Fibroblast of skin of back (primary cell): ENCODE measurements at regions not wholly inside any gene's neighbourhood (a gene's known extent, or its start where the extent isn't known, plus 50 kb on each side); places are given as distances from the start of the nearest gene placed in this dataset.

ENCODE experiments used
- DNase-seq: peaks from one replicate; pipeline ENCODE4 v3.0.0-alpha.2; 2013

DNA sequence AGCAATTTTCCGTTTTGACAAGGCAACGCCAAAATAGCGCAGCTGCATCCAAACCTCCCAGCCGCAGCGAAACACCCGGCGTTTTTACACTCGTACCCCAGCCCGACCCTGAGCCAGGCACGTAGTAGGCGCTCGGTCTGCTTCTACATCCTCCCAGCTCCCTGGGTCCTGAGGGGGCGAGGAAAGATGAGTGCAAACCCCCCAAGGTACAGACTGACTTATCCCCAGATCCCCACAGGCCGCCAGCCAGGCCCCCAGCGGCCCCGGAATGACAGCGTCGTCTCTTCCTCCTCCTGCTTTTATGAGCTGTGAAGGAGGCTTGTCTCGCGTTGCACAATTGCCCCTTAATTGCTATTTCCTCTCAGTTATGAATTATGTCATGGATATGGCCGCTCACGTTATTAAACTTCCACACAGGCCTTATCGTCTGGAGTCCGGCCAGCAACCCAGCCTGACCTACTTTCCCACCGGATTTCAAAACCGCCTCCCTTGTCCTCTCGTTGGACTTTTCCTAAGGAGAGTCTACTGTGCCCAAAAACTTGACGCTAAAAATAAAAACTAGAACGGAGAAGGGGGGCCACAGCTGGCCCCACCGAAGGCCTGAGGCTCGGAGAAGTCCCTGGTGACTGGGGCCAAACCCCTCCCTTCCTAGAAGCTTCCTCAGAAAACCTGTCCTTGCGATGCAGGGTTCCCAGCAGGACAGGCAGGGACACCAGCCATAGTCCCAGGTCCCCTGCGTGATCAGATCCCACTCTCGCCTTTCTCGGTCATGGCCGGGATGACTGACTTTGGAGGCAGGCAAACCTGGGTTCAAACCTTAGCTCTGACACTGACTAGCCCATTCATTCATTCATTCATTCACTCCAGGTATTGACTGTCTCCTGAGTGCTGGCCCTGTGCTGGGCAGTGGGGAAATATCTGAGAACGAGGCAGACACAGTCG is 130.9 kb upstream of the PTPN1 start:
- DNase-seq: peak; percentile 83

DNA sequence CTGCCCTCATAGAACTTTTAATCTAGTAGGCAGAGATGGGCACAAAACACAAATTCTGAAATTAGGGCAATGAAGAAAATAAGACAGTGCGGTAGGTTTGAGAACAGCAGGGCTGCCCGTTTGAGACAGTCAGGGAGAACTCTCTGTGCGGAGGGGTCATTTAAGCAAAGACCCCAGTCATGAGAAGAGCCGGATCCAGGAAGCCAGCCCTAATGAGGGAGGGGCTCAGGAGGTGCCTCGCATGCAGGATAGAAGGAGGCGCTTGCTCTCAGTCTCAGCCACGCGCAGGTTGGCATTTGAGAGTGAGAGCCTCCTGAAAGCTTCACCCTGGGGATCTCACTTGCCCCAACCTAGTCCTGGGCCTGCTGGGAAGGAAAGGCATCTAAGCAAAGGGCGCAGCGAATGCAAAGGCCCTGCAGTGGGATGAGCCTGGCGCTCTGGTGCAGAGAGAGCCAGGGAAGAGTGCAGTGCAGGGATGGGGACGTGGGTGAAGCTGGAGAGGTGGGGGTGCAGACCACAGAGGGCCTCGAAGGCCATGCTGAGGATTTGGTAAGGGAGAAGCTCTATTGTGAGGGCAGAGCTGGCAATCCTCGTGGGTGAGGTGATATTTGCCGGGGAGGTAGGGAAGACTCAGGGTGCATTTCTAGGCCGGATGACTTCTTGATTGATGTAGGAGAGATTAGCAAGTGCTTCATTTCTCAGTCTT is 130.0 kb upstream of the PTPN1 start:
- no peak for DNase-seq

DNA sequence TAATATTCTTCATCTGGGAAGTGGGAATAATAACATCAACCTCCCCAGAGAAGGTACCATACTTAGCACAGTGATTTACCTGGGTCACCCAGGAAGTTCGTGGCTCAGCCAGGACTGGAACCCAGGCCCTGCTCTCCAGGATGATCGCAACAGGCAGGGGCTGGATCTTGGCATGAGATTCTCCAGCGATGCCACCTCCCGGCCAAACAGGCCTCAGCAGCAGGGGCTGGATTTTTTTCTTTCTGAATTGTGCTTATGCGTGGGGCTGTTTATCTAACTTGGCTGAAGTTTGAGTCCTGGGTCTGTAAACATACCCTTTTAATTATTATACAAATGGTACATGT is 129.5 kb upstream of the PTPN1 start:
- peak; percentile 56 for DNase-seq

GRCh38 chr20:50381075-50381732 is 129.0 kb upstream of the PTPN1 start:
- DNase-seq: no peak

DNA sequence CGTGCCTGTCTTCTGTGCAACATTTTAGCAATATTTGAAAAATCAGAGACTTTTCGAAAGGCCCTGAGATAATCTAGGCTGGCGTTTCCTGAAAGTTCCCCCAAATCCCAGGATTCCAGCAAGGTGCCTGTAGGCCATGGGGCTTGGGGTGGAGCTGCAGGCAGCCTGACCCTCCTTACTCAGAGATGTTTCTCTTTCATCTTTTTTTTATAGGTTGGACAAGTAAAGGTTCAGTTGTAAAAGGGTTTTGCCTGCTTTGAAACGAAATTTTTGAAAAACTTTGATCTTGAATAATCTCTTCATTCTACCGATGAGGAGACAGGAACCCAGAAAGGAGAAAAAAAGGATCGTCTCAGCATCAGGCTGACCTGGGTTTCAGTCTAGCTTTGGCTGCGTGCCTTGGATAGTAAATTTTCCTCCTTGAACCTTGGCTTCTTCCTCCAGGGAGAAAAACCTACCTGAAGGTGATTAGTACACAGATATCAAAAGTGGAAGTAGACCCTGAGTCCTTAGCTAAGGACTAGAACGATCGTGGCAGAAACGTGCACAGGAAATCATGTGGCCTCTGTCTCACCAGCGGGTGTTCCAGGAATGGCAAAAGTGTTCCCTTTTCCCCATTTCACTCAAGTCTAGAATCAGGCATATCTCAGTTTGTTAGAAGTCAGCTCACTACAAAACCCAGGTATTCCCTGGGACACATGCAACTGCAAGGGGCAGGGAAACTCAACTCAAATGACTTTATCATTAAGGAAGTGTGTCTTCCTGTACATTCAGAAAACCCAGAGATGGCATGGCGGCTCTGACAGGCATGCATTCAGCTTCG is 128.2 kb upstream of the PTPN1 start:
- no peak for DNase-seq

GRCh38 chr20:50385733-50386640 is 124.2 kb upstream of the PTPN1 start:
- DNase-seq: no peak

- no peak for DNase-seq
These were observed 123.6 kb upstream of the PTPN1 start for GRCh38 chr20:50386641-50386960.

DNA sequence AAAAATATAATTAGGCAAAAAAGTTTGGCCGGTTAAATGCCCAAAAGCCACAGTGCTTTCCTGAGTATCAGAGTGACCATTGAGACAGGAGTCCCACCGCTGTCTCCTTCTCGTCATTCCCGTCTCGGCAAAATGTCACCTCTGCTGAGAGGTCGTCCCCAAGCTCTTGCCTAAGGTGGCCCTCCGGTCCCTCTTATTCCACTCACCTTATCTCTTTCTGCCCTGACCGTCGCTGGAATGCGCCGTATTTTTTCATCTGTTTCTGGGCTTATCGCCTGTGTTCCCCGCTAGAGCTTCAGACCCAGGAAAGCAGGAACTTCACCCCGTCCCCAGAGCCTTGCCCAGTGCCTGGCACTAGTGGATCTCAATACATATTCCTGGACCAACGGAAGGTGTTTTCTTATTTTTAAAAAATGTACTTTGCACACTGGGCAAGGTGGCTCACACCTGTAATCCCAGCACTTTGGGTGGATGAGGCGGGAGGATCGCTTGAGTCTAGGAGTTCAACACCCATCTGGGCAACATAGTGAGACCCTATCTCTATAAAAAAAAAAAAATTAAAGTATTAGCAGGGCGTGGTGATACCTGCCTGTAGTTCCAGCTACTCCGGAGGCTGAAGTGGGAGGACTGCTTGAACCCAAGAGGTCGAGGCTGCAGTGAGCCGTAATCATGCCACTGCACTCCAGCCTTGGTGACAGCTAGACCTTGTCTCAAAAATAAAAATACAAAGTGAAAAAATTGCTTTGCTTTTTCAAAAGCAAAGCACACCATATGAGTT is 122.8 kb upstream of the PTPN1 start:
- no peak for DNase-seq

GRCh38 chr20:50387996-50388332 is 122.2 kb upstream of the PTPN1 start:
- peak; percentile 55 for DNase-seq

GRCh38 chr20:50388733-50389437 is 121.3 kb upstream of the PTPN1 start:
- no peak for DNase-seq

- no peak for DNase-seq
These were observed 120.8 kb upstream of the PTPN1 start for GRCh38 chr20:50389438-50389807.

GRCh38 chr20:50389808-50390684 is 120.1 kb upstream of the PTPN1 start:
- no peak for DNase-seq

GRCh38 chr20:50390685-50391443 is 119.3 kb upstream of the PTPN1 start:
- no peak for DNase-seq

- no peak for DNase-seq
These were observed 118.6 kb upstream of the PTPN1 start for GRCh38 chr20:50391444-50392137.

- DNase-seq: no peak
These were observed 117.9 kb upstream of the PTPN1 start for GRCh38 chr20:50392138-50392866.

GRCh38 chr20:50393242-50393641 is 116.9 kb upstream of the PTPN1 start:
- DNase-seq: no peak

DNA sequence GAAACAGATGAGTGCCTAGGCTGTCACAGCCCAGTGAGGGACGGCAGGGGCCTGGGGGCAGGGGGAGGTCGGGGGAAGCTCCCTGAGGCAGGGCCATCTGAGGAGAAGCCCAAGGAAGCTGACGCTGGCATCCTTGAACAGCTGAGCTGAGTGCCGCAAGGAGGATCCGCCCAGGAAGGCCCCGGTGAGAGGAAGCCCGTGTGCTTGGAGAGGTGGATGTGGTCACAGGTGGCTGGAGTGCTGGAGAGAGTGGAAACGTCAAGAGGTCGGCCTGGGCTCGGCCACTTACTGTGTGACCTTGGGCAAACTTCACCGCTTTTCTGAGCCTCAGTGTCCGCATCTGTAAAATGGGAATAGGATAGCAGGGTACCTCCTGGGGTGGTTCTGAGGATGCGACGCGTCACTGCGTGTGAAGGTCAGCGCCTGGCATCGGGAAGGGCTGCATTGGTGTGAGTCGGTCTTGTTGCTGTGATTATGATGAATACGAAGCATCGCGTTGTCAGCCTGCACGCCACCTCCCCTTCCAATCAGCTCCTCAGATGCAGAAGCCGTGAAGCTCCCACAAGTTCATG is 116.1 kb upstream of the PTPN1 start:
- DNase-seq: no peak
